ENCODE measurements at regions not wholly inside any gene's neighbourhood (a gene's known extent, or its start where the extent isn't known, plus 50 kb on each side); places are given as distances from the start of the nearest gene placed in this dataset.

DNA sequence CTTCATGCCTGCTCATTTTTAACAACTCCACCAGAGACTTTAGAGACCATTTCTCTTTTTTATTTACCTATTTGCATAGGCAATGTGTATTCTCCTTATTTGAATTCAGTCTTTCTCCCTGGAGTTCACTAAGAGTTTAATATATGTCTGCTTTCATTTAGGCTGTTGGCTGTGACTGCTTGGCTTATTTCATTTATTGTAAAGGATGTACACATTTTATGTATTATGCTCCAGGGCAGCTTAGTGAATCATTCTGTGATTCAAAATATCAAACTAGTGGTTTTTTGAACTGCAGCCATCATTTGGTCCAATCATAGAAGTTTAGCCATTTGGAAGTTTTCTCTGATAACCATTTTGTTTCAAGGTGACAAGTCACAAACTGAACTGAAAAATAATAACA, 229.6 kb downstream of the LPIN1 start:
- DNase-seq (ENCODE audit: low spot score in 2 of 2) = no peak
- Histone ChIP-seq H3K4me3 (no peak overlapping the region), H3K27ac (no peak overlapping the region), H3K27me3 (no peaks in the 10 kb centered on the region), H3K36me3 (no peaks in the 10 kb centered on the region), H3K4me1 (no peaks in the 10 kb centered on the region), H3K9me3 (peaks cover 0 to 41% (median 5%) of the 10 kb centered on the region in 4 donors)
- TF ChIP-seq EP300 (IDR thresholded peaks at IDR 0.05) = no peak
- no peak for TF ChIP-seq POLR2A (IDR thresholded peaks at IDR 0.05)
- TF ChIP-seq, protein P1, sequence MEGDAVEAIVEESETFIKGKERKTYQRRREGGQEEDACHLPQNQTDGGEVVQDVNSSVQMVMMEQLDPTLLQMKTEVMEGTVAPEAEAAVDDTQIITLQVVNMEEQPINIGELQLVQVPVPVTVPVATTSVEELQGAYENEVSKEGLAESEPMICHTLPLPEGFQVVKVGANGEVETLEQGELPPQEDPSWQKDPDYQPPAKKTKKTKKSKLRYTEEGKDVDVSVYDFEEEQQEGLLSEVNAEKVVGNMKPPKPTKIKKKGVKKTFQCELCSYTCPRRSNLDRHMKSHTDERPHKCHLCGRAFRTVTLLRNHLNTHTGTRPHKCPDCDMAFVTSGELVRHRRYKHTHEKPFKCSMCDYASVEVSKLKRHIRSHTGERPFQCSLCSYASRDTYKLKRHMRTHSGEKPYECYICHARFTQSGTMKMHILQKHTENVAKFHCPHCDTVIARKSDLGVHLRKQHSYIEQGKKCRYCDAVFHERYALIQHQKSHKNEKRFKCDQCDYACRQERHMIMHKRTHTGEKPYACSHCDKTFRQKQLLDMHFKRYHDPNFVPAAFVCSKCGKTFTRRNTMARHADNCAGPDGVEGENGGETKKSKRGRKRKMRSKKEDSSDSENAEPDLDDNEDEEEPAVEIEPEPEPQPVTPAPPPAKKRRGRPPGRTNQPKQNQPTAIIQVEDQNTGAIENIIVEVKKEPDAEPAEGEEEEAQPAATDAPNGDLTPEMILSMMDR (IDR thresholded peaks at IDR 0.05) = no peak

DNA sequence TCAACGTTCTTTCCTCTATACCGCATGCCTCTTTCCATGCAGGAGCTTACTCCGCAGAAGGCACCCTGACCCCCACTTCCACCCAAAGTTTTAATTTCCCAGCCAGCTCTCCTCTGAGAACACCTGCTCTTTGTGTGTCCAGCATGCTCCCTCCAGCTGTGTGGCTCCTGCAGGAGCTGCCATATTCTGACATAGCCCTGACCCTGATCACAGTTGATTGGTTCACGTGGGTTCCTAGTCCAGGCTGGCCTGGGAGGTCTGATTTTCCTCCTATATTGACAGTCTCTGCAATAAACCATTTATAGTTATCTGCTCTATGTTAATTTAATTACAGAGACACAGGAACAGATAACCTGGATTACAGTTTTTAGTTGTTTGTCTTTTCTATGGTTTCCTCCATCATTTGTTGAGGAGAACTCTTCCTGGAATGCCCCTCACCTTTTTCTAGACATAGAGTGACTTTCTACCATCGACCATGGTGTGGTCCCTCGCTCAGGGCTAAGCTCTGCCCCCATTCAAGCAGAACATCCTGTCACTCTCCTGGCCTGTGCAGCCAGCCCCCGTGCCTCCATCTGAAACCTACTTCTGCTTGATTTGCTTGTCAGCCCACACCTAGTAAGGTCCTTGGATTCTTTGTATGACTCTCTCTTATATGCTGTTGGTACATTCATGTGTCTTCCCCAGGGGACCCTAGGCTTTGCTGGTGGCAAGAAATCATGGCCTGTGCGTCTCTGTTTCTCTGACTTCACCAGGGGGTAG, 231.5 kb downstream of the LPIN1 start:
- TF ChIP-seq, protein P1 (IDR thresholded peaks at IDR 0.05) = no peak
- TF ChIP-seq POLR2A (IDR thresholded peaks at IDR 0.05) (no peak), EP300 (IDR thresholded peaks at IDR 0.05) (no peak)
- Histone ChIP-seq H3K27ac (no peak overlapping the region), H3K9me3 (peaks cover 0 to 36% (median 4%) of the 10 kb centered on the region in 4 donors), H3K4me3 (no peak overlapping the region), H3K36me3 (no peaks in the 10 kb centered on the region), H3K4me1 (peaks cover 0 to 6% (median 0%) of the 10 kb centered on the region in 4 donors), H3K27me3 (no peaks in the 10 kb centered on the region)
- 92% methylated on average over 8 of the region's 8 CpGs for WGBS, 2 donors
- DNase-seq (ENCODE audit: low spot score in 2 of 2) = no peak

DNA sequence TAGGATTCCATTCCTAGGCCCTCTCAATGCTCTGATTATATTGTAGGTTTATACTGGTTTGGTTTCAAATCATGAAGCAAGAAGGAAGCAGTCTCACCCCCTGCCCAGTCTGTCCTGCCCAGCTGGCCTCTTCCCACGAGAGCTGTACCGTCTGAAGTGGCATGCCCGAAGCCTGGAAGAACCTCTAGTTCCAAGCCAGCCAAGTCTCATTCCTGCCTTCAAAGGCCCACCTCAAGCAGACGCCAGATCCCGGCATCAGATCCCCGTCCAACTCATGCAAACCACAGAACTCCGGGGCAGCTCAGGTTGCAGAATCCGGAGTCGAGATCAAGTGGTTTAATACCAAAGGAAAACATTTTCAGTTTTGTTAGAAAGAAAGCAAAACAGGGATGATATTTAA, 234.4 kb downstream of the LPIN1 start:
- no peak for DNase-seq (ENCODE audit: low spot score in 2 of 2)
- no peaks in the 10 kb centered on the region for H3K27me3 ChIP-seq
- peaks cover 0 to 7% (median 0%) of the 10 kb centered on the region in 4 donors for H3K9me3 ChIP-seq
- H3K4me3 ChIP-seq = no peak overlapping the region
- TF ChIP-seq, protein P1 (IDR thresholded peaks at IDR 0.05) = no peak
- TF ChIP-seq EP300 (IDR thresholded peaks at IDR 0.05) (no peak), POLR2A (IDR thresholded peaks at IDR 0.05) (no peak)
- 69 to 78% methylated on average over 9 of the region's 9 CpGs for WGBS, 2 donors
- H3K27ac ChIP-seq = peak overlapping the region in 1 of 4 donors; percentile 14
- peaks cover 0 to 6% (median 0%) of the 10 kb centered on the region in 4 donors for H3K4me1 ChIP-seq
- no peaks in the 10 kb centered on the region for H3K36me3 ChIP-seq

DNA sequence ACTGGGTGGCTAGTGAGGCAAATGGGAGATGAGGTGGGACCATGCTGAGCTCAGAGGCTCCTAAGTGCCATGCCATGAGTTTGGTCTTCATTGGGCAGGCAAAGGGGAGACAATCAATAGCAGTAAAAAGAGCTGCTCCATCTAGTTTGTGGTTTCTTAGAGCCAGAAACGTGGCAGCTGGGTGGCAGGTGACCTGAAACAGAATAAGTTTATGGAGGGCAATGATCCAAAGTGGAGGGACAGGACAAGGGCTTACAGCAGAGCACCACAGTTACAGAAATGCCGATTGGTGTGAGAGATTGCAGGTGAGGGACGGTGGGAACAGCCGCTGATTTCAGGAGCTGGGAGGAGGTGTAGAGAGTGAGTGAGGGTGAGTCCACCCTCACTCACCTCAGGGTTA, 237.0 kb downstream of the LPIN1 start:
- 84 to 88% methylated on average over 4 of the region's 4 CpGs for WGBS, 2 donors

DNA sequence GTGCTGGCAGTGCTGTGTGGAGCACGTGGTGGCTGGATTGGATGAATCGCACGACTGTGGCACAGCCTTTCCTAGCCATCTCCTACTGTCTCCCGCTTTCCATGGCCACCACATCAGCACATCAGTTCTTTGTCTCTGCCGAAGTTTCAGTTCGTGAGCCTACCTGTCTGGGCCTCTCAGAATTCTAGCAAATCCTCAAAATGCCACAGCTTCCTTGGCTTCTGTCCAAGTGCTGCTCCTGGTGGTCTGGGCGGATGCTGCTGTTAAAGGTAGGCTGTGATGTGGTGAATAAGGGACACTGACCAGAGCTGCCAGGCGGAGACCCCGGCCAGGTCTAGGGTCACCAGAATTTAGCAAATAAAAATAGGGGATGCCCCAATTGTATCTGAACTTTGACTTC, 237.4 kb downstream of the LPIN1 start:
- Histone ChIP-seq H3K4me3 (no peak overlapping the region), H3K27ac (no peak overlapping the region), H3K27me3 (no peaks in the 10 kb centered on the region), H3K9me3 (peaks cover 0 to 6% (median 0%) of the 10 kb centered on the region in 4 donors), H3K4me1 (peaks cover 0 to 6% (median 0%) of the 10 kb centered on the region in 4 donors), H3K36me3 (no peaks in the 10 kb centered on the region)
- TF ChIP-seq EP300 (IDR thresholded peaks at IDR 0.05) (no peak), POLR2A (IDR thresholded peaks at IDR 0.05) (no peak)
- TF ChIP-seq, protein P1 (IDR thresholded peaks at IDR 0.05) = no peak
- DNase-seq (ENCODE audit: low spot score in 2 of 2) = no peak
- 76 to 80% methylated on average over 9 of the region's 9 CpGs for WGBS, 2 donors

More for the DNA sequence above, 237.0 kb downstream of the LPIN1 start:
- Histone ChIP-seq H3K36me3 (no peaks in the 10 kb centered on the region), H3K9me3 (peaks cover 0 to 6% (median 0%) of the 10 kb centered on the region in 4 donors), H3K4me1 (peaks cover 0 to 6% (median 0%) of the 10 kb centered on the region in 4 donors), H3K27me3 (no peaks in the 10 kb centered on the region), H3K27ac (no peak overlapping the region), H3K4me3 (no peak overlapping the region)
- no peak for DNase-seq (ENCODE audit: low spot score in 2 of 2)
- TF ChIP-seq, protein P1 (IDR thresholded peaks at IDR 0.05) = no peak
- TF ChIP-seq EP300 (IDR thresholded peaks at IDR 0.05) (no peak), POLR2A (IDR thresholded peaks at IDR 0.05) (no peak)

Data from tibial nerve (tissue), 4 donors.